ENCODE measurements at regions not wholly inside any gene's neighbourhood (a gene's known extent, or its start where the extent isn't known, plus 50 kb on each side); places are given as distances from the start of the nearest gene placed in this dataset.

GRCh38 chr9:88242879-88243278 is 104.6 kb upstream of the SPATA31C2 start:
- Mint-ChIP-seq H3K4me3 (no peak overlapping the region), H3K27me3 (ENCODE audit: insufficient read depth) (no peaks in the 10 kb centered on the region), H3K36me3 (ENCODE audit: low read depth) (no peaks in the 10 kb centered on the region), H3K9me3 (peaks cover 4% of the 10 kb centered on the region), H3K27ac (no peak overlapping the region), H3K4me1 (no peaks in the 10 kb centered on the region)
- no peak for TF ChIP-seq CTCF (conservative IDR thresholded peaks at IDR 0.05)
- no peak for DNase-seq
- H3K9me3 ChIP-seq (ENCODE audit: control insufficient read depth, low read length) = no peaks in the 10 kb centered on the region
- no peak overlapping the region for H3K4me3 ChIP-seq (ENCODE audit: low read length)
- H3K9ac ChIP-seq (ENCODE audit: extremely low read depth, low read length, poor library complexity, severe bottlenecking) = no peak overlapping the region
- no peaks in the 10 kb centered on the region for H3K4me1 ChIP-seq (ENCODE audit: control insufficient read depth, insufficient read depth, low read length)
- H3K27me3 ChIP-seq (ENCODE audit: control insufficient read depth, insufficient read depth, low read length, poor library complexity, severe bottlenecking) = no peaks in the 10 kb centered on the region
- no peak overlapping the region for H3K27ac ChIP-seq (ENCODE audit: low read depth, low read length)
- 92% methylated on average over 1 of the region's 1 CpG; no CpG with 5 or more reads in 1 of the 2 experiments for WGBS, 2 experiments (ENCODE audit: insufficient coverage in 1 of 2, insufficient read length in 1 of 2)
- no peaks in the 10 kb centered on the region for H3K36me3 ChIP-seq (ENCODE audit: control insufficient read depth, insufficient read depth, low read length)

- Histone ChIP-seq H3K27me3 (ENCODE audit: control insufficient read depth, insufficient read depth, low read length, poor library complexity, severe bottlenecking) (no peaks in the 10 kb centered on the region), H3K4me3 (ENCODE audit: low read length) (no peak overlapping the region), H3K9me3 (ENCODE audit: control insufficient read depth, low read length) (no peaks in the 10 kb centered on the region), H3K9ac (ENCODE audit: extremely low read depth, low read length, poor library complexity, severe bottlenecking) (no peak overlapping the region), H3K27ac (ENCODE audit: low read depth, low read length) (no peak overlapping the region), H3K4me1 (ENCODE audit: control insufficient read depth, insufficient read depth, low read length) (peaks cover 12% of the 10 kb centered on the region), H3K36me3 (ENCODE audit: control insufficient read depth, insufficient read depth, low read length) (no peaks in the 10 kb centered on the region)
- no peak for TF ChIP-seq CTCF (conservative IDR thresholded peaks at IDR 0.05)
- no peaks in the 10 kb centered on the region for H3K27me3 Mint-ChIP-seq (ENCODE audit: insufficient read depth)
- H3K27ac Mint-ChIP-seq = no peak overlapping the region
- peaks cover 27% of the 10 kb centered on the region for H3K4me1 Mint-ChIP-seq
- H3K36me3 Mint-ChIP-seq (ENCODE audit: low read depth) = no peaks in the 10 kb centered on the region
- no peak overlapping the region for H3K4me3 Mint-ChIP-seq
- 93 to 96% methylated on average over 8 to 11 of the region's 11 CpGs for WGBS, 2 experiments (ENCODE audit: insufficient coverage in 1 of 2, insufficient read length in 1 of 2)
- DNase-seq = no peak
- no peaks in the 10 kb centered on the region for H3K9me3 Mint-ChIP-seq
Observed at GRCh38 chr9:88237991-88238571, 99.8 kb upstream of the SPATA31C2 start.

GRCh38 chr9:88237479-88237961 is 99.2 kb upstream of the SPATA31C2 start:
- H3K9ac ChIP-seq (ENCODE audit: extremely low read depth, low read length, poor library complexity, severe bottlenecking) = no peak overlapping the region
- no peak for DNase-seq
- no peak overlapping the region for H3K4me3 ChIP-seq (ENCODE audit: low read length)
- H3K9me3 ChIP-seq (ENCODE audit: control insufficient read depth, low read length) = no peaks in the 10 kb centered on the region
- H3K4me1 ChIP-seq (ENCODE audit: control insufficient read depth, insufficient read depth, low read length) = peaks cover 12% of the 10 kb centered on the region
- Mint-ChIP-seq H3K9me3 (peaks cover under 1% of the 10 kb centered on the region), H3K27me3 (ENCODE audit: insufficient read depth) (no peaks in the 10 kb centered on the region), H3K27ac (no peak overlapping the region), H3K36me3 (ENCODE audit: low read depth) (no peaks in the 10 kb centered on the region), H3K4me3 (no peak overlapping the region), H3K4me1 (peaks cover 27% of the 10 kb centered on the region)
- no peak overlapping the region for H3K27ac ChIP-seq (ENCODE audit: low read depth, low read length)
- TF ChIP-seq CTCF (conservative IDR thresholded peaks at IDR 0.05) = no peak
- no peaks in the 10 kb centered on the region for H3K36me3 ChIP-seq (ENCODE audit: control insufficient read depth, insufficient read depth, low read length)
- 74 to 76% methylated on average over 7 of the region's 7 CpGs for WGBS, 2 experiments (ENCODE audit: insufficient coverage in 1 of 2, insufficient read length in 1 of 2)
- no peaks in the 10 kb centered on the region for H3K27me3 ChIP-seq (ENCODE audit: control insufficient read depth, insufficient read depth, low read length, poor library complexity, severe bottlenecking)

All from endodermal cell (in vitro differentiated cells).